NT2/D1 (cell line): ENCODE measurements at regions not wholly inside any gene's neighbourhood (a gene's known extent, or its start where the extent isn't known, plus 50 kb on each side); places are given as distances from the start of the nearest gene placed in this dataset.

Experiments
- YY1 ChIP-seq: IDR thresholded peaks from 2 replicates; pipeline ENCODE4 v1.6.1; 2011; ENCODE audit not compliant: insufficient read length, insufficient read depth
- ZNF274 ChIP-seq: IDR thresholded peaks from 2 replicates; pipeline ENCODE4 v1.6.1; 2011; ENCODE audit warnings: mild to moderate bottlenecking, low read depth, low read length

GRCh38 chr12:42010257-42010656 lies 134.4 kb downstream of the GXYLT1 start:
- TF ChIP-seq YY1: no peak
- TF ChIP-seq ZNF274: no peak
